Ovary (tissue), 7 donors: ENCODE measurements at regions not wholly inside any gene's neighbourhood (a gene's known extent, or its start where the extent isn't known, plus 50 kb on each side); places are given as distances from the start of the nearest gene placed in this dataset.

Source experiments
- DNase-seq, 5 donors: peaks; one replicate each; pipeline ENCODE4 v3.0.0-alpha.2; 2019 to 2020
- H3K27ac ChIP-seq, 2 donors: fragments of 200-600 bp; one replicate each; pipeline versions ENCODE4 v1.5.1 to v1.8.0; 2019 to 2022
- H3K27me3 ChIP-seq: fragments of 200-600 bp; one replicate; pipeline ENCODE4 v1.8.0; 2022
- H3K36me3 ChIP-seq: fragments of 200-600 bp; sonication (generic); one replicate; pipeline ENCODE4 v1.5.1; 2019
- H3K4me1 ChIP-seq: one replicate; pipeline ENCODE4 v1.8.1; 2013; ENCODE audit warnings: mild to moderate bottlenecking, moderate library complexity; ENCODE audit not compliant: insufficient read depth
- H3K4me3 ChIP-seq: fragments of 200-600 bp; sonication (generic); one replicate; pipeline ENCODE4 v1.5.1; 2017
- H3K9me3 ChIP-seq, 2 donors: fragments of 200-600 bp in 1 of 2; sonication (generic) in 1 of 2; one replicate each; pipeline versions ENCODE4 v1.5.1 to v1.8.1; 2013 to 2019; ENCODE audit warnings: mild to moderate bottlenecking in 1 of 2, moderate library complexity in 1 of 2
- EP300 ChIP-seq: sonication (generic); formaldehyde crosslinking; IDR thresholded peaks from one replicate; pipeline ENCODE4 v1.6.1; 2017; ENCODE audit warnings: antibody characterized with exemption
- POLR2A ChIP-seq: fragments of 450-650 bp; IDR thresholded peaks from one replicate; pipeline ENCODE4 v1.6.1; 2017; ENCODE audit warnings: antibody characterized with exemption, mild to moderate bottlenecking, moderate library complexity
- WGBS, 3 donors: extraction: QIAGEN DNeasy Blood & Tissue Kit in 1 of 3; methylation state at CpG; one replicate each; pipeline versions ENCODE4 v1.1.5 to v1.1.7; 2013 to 2017; 5-methylcytosine and 5-hydroxymethylcytosine counted together
- intact Hi-C, 4 donors: fragments of 100-400 bp; cut with DNase I; formaldehyde crosslinking; loops; one replicate each; pipeline versions ENCODE4 v1.11.0 to v1.15.1; 2022 to 2023
- TF ChIP-seq, protein P1 (sequence below), 3 donors: fragments of 450-650 bp in 2 of 3; fragments of 200-600 bp in 1 of 3; IDR thresholded peaks; one replicate each; pipeline versions ENCODE4 v1.5.1 to v1.8.0; 2016 to 2022; ENCODE audit warnings: antibody characterized with exemption in 3 of 3, mild to moderate bottlenecking in 1 of 3
- donor health status: DM: no; HTN: no; CAD: no; lungs with moderate emphysema.
- donor health status: DM: no; HTN: no; CAD: no.
- donor health status: Bipolar disorder and iron deficiency.
- donor health status: DM: no; HTN: no; CAD: no.
- donor health status: DM: yes; HTN: yes; CAD: no.

GRCh38 chr9:89799221-89799620 lies 194.4 kb downstream of the GADD45G start:
- Histone ChIP-seq H3K27me3 (no peaks in the 10 kb centered on the region), H3K4me3 (no peak overlapping the region), H3K4me1 (peaks cover 9% of the 10 kb centered on the region), H3K27ac (no peak overlapping the region), H3K9me3 (no peaks in the 10 kb centered on the region), H3K36me3 (no peaks in the 10 kb centered on the region)
- DNase-seq, result no peak
- 93 to 97% (median 96%) methylated on average over 7 of the region's 7 CpGs for WGBS, 3 donors
- TF ChIP-seq EP300 (no peak), POLR2A (no peak)
- TF ChIP-seq, protein P1, sequence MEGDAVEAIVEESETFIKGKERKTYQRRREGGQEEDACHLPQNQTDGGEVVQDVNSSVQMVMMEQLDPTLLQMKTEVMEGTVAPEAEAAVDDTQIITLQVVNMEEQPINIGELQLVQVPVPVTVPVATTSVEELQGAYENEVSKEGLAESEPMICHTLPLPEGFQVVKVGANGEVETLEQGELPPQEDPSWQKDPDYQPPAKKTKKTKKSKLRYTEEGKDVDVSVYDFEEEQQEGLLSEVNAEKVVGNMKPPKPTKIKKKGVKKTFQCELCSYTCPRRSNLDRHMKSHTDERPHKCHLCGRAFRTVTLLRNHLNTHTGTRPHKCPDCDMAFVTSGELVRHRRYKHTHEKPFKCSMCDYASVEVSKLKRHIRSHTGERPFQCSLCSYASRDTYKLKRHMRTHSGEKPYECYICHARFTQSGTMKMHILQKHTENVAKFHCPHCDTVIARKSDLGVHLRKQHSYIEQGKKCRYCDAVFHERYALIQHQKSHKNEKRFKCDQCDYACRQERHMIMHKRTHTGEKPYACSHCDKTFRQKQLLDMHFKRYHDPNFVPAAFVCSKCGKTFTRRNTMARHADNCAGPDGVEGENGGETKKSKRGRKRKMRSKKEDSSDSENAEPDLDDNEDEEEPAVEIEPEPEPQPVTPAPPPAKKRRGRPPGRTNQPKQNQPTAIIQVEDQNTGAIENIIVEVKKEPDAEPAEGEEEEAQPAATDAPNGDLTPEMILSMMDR (IDR thresholded peaks at IDR 0.05), result no peak
- intact Hi-C loops, result no loop called here

GRCh38 chr9:89799766-89800165 lies 195.0 kb downstream of the GADD45G start:
- no peak overlapping the region for H3K4me3 ChIP-seq
- peaks cover 9% of the 10 kb centered on the region for H3K4me1 ChIP-seq
- no peak for DNase-seq
- H3K27me3 ChIP-seq, result no peaks in the 10 kb centered on the region
- no peaks in the 10 kb centered on the region for H3K9me3 ChIP-seq
- intact Hi-C loops, result loop anchor here in 1 of 4 donors (10.0 kb wide), 1 partner anchor 195 kb away; the partner anchor contains the start of gene GADD45G
- TF ChIP-seq POLR2A (no peak), EP300 (no peak)
- TF ChIP-seq, protein P1 (IDR thresholded peaks at IDR 0.05), result no peak
- WGBS, 3 donors, result 89 to 96% (median 92%) methylated on average over 3 of the region's 3 CpGs
- no peaks in the 10 kb centered on the region for H3K36me3 ChIP-seq
- no peak overlapping the region for H3K27ac ChIP-seq

GRCh38 chr9:89801341-89801740 lies 196.5 kb downstream of the GADD45G start:
- Histone ChIP-seq H3K27me3 (no peaks in the 10 kb centered on the region), H3K36me3 (no peaks in the 10 kb centered on the region), H3K27ac (no peak overlapping the region), H3K9me3 (no peaks in the 10 kb centered on the region), H3K4me1 (peaks cover 12% of the 10 kb centered on the region), H3K4me3 (no peak overlapping the region)
- 72 to 80% (median 76%) methylated on average over 4 of the region's 4 CpGs for WGBS, 3 donors
- no peak for DNase-seq
- TF ChIP-seq POLR2A (no peak), EP300 (no peak)
- TF ChIP-seq, protein P1 (IDR thresholded peaks at IDR 0.05), result no peak
- intact Hi-C loops, result loop anchor here in 1 of 4 donors (10.0 kb wide), 1 partner anchor 197 kb away; the partner anchor contains the start of gene GADD45G

DNA sequence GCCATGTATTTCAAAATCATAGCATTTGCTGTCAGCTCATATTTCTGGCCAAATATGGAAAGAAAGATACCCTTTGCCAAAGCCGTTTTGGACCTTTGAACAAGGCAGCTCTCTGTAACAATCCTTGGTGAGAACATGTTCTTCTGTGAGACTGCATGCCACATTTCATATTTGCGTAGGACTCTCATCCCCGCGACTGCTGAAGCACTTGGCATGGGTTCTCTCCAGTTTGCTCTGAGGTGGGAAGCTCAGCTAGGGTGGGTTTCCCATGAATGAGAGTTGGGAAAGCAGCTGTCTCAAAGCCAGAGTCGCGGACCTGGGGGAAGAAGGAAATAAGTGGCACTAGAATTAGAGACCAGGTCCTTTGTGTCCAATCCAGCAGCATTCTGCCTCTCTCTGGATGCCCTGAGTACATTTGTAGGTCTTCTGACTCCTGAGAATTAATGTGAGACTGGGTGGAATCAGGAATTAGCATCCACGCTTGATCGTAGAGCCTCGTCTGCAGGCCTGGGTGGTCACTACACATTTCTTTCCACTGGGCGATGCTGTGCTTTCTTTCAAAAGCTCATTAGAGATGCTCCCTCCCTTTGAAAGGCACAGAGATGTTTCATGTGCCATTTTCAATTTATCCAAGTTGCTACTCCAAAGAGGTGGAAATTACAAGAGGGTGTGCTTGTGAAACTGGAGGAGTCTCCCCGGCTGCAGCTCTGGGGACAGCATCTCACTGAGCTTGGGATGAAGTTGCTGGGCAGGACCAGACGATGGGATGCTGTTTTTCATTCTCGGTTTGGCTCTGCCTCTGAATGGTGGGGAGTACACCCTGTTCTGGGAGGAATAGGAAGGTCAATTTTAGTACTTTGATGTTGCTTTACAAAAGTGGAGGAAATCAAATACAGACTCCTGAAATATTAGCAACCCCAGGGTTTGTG lies 197.2 kb downstream of the GADD45G start:
- intact Hi-C loops, result loop anchor here in 1 of 4 donors (10.0 kb wide), 1 partner anchor 197 kb away; the partner anchor contains the start of gene GADD45G
- no peak for TF ChIP-seq POLR2A
- TF ChIP-seq, protein P1 (IDR thresholded peaks at IDR 0.05), result no peak
- TF ChIP-seq EP300, result no peak
- DNase-seq, result peak in 1 of 5 donors; percentile 6
- Histone ChIP-seq H3K9me3 (no peaks in the 10 kb centered on the region), H3K27ac (no peak overlapping the region), H3K27me3 (no peaks in the 10 kb centered on the region), H3K36me3 (no peaks in the 10 kb centered on the region), H3K4me3 (no peak overlapping the region), H3K4me1 (peaks cover 12% of the 10 kb centered on the region)
- whole genome bisulfite sequencing, 3 donors, result 61 to 72% (median 64%) methylated on average over 13 of the region's 13 CpGs
